Femur (tissue), 1 donor: ENCODE measurements at regions not wholly inside any gene's neighbourhood (a gene's known extent, or its start where the extent isn't known, plus 50 kb on each side); places are given as distances from the start of the nearest gene placed in this dataset.
"Not testable (repeated sequence)": the region's sequence is repeated elsewhere in the genome, so short reads cannot be mapped to it uniquely, and the experiment has no call there.

Source experiments
- DNase-seq: peaks from one replicate; pipeline ENCODE4 v3.0.0-alpha.2; 2017

DNA sequence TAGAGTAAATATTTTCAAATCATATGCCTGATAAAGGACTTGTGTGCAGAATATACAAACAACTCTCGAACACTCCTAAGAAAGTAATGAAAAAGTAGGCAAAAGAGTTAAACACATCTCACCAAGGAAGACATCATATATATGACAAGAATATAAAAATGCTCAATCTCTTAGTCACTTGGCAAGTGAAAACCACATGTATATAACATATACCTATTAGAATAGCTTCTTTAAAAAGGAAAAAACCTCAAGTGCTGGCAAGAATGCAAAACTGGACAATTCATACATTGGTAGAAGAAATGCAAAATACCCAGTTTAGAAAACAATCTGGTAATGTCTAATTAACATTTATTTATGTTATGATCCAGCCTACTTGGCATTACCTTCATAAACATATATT, 146.6 kb upstream of the DGKB start:
- DNase-seq = no peak

DNA sequence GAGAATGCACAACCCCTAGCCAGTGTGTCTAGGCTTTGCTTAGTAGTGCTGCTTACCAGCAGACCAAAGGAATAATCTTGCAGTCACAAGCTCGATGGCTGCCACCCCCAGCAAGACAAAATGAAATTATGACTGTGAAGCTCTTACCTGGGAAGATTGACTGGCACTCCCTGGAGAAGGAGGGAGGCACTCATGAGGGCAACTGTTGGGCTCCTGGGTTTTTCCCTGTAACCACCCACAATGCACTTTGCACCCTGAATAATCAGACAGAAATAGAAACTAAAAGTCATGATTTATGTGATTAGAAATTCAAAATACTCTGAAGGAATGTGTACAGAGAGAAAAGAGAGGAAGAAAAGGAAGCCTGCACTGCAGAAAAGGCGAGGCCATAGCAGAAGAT, 144.3 kb upstream of the DGKB start:
- DNase-seq = no peak

DNA sequence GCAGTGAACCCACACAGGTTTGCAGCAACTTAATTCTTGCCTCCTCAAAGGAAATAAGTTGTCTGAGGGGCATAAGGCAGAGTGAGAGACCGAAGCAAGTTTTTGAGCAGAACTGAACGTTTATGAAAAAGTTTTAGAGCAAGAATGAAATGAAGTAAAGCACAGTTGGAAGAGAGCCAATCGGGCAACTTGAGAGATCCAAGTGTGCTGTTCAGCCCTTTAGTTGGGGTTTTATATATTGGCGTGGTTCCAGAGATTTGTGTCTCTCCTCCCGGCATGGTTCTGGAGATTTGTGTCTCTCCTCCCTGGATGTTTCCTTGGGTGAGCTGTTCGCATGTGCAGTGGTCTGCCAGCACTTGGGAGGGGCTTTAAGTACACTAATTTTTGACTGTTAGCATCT, 141.4 kb upstream of the DGKB start:
- DNase-seq = no peak

DNA sequence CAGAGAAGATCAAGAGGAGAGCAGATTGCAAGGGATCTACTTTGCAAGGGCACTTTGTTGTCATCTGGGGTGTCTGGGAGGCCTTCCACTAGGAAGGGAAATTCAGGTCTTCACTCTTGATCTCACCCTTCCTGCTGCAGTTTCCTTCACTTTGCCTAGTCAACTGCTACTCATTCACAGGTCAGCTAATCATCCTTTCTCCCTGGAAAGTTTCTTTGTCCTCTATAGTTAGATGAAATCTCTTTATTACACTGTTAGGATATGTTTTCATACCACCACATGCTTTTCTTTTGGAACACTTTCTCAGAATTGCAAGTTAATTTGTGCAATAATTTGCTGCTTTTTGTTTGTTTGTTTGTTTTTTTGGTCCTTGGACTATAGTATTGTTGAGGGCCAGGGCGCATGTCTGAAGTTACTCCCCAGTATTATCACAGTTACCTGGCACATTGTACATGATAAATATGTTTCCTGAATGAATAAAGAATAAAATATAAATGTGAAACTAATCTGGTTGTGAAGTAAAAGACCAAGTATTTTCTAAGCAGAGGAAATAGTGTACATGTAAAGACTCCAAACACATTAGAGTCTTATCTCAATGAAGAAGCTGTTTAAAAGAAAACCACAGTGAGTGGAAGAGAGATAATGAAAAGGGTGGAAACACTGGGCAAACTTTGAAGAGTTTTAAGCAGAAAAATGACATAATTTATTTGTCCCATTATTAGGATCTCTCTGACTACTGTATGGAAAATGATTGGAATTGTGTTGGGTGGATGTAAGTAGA, 139.9 kb upstream of the DGKB start:
- DNase-seq = no peak

DNA sequence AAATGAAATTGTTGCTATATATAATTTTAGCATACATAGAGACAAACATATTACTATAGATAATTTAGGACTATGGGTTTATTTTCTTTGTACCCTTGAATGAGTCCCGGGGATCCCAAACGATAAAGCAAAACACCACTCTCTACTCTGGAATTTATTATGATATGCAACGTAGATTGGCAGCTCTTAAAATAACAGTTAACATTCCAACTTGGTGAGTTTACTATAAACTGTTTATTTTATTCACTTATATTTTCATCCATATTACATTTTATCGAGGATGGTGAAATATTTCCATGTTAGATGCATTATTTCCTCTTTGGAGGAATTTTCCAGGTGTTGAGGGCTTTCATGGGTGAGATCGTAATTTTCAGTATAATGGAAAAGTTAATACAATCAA, 138.7 kb upstream of the DGKB start:
- no peak for DNase-seq

DNA sequence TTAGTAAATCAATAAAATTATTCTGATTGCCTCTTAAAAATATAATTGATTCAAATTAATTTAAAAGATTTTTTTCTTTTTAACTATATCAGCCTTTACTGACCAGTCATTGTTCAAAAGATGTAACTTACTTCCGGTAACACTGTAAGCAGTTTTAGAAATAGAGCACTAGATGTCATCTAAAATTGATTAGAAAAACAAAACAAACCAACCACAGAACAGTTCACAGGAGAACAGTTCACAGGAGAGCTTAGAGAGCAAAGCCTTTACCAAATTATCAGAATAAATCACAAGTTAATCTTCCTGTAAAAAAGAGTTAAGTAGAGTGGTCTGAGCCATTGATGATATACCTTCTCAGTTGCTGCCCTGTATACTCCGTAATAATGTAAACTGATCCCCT, 133.3 kb upstream of the DGKB start:
- no peak for DNase-seq

DNA sequence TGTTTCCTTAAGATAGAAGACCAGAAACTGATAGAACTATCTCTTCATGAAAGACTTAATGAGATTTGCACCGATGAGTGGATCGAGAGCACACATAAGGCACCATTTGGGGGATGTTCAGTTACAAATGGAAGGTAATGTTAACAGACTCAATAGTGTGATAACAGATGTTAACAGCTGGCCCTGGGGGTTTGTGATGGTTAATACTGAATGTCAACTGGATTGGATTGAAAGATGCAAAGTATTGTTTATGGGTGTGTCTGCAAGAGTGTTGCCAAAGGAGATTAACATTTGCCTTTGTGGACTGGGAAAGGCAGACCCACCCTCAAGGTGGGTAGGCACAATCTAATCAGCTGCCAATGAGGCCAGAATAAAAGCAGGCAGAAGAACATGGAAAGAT, 130.5 kb upstream of the DGKB start:
- no peak for DNase-seq

DNA sequence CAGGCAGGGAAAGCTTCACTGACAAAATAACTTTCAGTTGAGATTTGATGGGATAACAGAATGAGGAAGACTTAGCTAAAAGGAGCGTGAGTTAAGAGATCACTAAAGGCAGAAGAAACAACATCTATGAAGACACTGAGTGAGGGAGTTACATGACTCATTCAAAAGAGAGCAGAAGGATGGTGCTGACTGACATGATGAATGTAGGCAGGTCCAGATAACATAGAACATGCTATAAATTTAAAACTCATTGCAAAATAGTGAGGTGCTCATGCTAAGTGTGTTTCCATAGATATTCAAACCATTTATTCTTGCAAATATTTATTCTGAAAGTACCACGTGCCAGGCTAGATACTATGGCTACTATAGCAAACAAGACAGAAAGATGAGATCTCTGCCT, 116.4 kb upstream of the DGKB start:
- DNase-seq = no peak

DNA sequence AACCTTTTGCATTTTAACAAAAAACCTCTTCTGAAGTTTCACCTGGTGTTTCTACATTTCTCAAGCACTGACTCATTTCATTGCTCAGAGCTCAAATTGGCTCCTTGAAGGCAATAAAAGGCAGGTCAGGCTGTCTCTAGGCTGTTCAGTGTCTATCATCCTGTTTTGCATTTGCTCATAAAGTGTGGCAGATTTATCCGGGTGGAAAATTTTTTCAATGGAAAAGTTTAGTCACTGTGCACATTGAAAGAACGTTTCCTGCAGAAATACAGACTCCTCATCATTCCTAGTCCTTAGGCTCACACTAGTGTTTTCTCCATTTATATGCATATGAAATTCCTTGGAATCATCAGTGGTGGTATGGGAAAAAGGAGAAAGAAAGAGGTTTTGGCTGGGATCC, 114.2 kb upstream of the DGKB start:
- DNase-seq = no peak

DNA sequence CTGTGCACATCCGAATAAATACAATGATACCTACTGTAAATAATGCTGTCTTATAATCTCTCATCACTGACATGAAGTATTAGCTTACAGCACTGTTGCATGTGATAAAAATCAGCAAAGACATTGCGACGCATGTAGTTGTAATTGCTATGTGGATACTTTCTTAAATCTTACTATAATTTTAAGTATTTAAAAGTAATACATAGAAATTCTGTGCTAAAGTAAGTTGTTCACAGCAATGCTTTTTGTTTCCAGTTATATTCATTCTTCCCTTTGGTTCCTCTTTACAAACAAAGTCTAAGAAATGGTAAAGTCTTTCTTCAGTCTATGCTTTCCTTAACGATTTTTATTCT, 113.7 kb upstream of the DGKB start:
- DNase-seq = no peak

DNA sequence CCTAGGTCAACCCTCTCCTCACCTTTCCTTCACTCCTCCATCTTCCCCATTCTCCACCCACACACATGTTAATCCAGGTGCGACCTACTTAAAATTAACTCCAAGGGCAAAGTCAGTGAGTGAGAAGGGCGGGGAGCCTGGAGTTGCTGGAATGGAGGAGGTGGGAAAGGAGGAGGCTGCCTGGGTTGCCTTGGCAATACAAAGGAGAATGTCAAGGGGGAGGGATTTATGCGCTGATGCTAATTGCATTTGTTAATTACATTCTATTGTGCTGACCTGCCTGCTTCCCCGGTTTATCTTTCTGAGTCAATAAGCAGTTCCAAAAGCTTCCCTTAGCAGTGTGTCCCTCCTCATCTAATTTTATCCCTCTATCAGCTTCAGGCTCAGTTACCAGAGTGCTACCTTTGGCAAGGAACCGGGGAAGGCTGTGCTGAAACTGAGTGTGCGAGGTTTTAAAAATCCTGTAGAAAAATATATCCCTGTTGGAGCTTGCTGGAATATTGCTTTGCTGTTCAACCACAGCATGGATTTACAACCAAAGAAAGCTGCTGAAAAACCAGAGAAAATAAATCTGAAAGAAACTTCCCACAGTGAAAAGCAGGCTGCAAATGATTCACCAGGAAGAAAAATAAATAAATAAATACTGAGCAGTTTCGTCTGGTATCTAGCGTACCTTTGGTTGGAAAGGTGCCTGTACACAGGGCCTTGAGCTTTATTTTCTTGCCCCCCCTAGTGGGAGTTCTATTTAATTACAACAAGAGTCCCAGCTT, 113.2 kb upstream of the DGKB start:
- peak; percentile 46 for DNase-seq

DNA sequence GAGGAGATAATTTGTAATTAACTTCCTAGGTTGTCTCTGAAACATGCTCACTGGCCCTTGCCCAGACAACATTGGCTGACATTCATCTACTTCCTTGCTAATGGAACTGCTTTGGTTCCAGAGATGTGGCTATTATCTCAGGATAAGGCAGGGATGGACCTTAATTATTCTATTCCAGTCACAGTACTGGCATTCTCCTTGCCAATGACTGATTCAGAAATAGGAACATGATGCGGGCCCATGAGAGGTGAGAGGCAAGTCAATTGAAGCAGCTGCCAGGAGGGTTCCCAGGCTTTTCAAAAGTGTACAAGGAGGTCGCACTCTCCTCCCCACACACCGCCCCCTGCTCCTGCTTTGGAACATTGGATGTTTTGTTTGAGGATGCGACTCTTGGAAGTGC, 109.6 kb upstream of the DGKB start:
- DNase-seq = no peak

DNA sequence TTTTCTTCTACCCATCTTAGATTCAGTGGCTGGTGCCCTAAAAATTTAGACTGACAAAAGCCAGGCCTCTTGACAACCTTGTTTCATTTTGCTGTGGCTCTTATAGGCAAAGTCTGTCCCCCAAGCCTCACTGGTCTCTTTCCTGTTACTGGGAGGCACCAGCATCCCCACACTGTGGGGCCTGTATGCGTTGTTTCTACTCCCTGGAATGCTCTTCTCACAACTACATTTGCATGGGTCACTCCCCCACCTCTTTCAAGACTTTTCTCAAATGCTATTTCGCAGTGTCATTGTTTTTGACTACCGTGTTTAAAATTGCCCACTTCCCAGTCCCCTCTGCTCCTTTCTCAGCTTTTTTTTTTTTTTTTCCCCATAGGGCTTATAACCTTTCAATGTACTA, 108.7 kb upstream of the DGKB start:
- no peak for DNase-seq

DNA sequence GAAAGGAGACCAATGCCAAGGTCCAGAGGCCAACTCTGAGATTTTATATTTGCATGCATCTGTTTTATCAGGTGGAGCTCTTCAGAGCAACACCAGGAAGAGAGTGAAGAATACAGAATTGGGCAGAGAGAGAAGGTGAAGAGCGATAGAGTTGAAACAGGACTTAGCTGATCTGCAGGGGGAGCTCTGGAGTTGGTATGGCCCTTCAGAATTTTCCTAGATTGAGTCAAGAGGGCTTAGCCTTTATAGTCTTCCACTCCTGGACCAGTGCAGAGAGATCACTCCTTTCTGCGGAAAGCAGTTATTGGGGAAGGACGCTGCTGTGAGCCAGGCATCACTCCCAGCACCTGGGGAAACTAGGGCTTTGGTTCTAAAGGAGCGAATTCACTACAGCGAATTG, 105.0 kb upstream of the DGKB start:
- DNase-seq = no peak

DNA sequence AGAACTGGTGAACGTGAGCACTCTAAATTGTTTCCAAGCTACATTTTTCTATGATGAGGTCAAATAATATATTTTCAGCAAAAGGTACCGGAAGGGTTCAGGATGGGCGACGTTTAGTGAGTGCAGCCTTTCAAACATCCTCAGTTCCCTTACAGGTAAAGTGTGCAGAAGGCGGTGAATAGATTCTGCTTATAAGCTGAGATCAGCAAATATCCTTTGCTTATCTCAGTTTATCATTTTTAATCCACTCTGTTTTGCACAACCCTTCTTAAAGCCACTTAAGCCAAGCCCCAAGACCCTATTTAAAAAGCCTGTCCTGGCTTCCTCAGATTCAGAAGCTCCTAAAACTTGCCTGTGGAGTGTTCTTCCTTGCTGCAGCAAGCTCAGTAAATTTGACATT, 103.1 kb upstream of the DGKB start:
- DNase-seq = no peak

DNA sequence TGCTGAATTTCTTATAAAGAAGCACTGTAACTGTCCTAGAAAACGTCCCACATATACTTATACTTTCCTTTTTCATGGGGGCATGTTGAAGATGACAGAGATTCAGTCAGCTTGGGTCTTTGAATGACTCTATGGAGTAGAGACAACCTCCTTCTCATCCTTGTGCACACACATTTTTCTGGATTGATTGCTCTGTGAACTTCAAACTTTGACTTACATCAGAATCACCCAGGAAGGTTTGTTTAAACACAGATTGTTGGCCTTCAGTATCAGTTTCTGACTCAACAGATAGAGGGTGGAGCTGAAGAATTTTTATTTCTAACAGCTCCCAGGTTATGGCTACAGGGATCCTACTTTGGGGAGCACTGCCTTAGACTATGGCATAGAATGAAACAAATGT, 97.6 kb upstream of the DGKB start:
- no peak for DNase-seq

DNA sequence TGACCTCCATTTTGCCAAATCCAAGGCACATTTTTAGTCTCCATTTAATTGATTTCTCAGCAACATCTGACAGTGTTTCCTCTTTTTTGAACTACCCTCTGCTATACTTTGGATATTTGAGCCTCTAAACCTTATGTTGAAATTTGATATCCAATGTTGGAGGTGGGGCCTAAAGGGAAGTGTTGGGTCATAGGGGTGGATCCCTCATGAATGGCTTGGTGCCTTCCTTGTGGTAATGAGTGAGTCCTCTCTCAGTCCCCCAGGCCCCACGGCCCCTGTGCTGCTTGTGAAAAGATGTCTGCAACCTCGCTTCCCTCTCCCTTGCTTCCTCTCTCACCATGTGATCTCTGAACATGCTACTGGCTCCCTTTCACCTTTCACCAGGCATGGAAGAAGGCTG, 96.8 kb upstream of the DGKB start:
- no peak for DNase-seq

DNA sequence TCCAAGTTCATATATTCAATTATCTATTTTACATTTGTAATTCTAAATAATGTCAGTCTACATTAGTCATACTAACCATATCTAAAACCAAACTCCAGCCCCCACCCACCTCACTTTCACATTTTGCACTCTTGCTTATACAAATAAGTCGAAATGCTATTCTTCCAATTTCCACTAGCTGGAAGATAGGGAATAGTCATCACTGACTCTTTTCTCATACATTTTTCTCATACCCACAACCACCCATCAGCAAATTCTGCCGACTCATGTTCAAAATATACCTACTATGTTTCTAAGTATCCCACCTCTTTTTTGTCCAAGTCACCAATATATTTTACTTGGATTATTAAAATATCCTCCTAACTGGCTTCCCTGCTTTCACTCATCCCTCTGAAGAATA, 93.2 kb upstream of the DGKB start:
- no peak for DNase-seq

DNA sequence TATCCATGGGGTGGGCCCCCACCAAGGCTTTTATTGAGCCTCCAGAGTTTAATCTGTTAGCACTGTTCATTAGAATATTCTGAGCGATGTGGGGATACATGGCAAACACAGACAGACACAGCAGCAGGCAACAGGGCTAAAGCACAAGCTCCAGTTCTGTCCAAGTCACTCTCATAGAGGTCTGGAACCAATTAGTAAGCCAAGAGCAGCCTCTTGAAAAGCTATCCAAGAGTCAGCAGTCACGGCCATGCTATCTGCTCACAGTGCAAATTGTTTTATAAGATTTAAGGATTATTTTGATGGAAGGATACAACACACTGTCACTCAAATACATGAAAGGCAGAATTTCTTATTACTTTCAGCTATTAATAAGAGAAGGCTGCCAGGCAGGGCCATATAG, 86.4 kb upstream of the DGKB start:
- peak; percentile 24 for DNase-seq

DNA sequence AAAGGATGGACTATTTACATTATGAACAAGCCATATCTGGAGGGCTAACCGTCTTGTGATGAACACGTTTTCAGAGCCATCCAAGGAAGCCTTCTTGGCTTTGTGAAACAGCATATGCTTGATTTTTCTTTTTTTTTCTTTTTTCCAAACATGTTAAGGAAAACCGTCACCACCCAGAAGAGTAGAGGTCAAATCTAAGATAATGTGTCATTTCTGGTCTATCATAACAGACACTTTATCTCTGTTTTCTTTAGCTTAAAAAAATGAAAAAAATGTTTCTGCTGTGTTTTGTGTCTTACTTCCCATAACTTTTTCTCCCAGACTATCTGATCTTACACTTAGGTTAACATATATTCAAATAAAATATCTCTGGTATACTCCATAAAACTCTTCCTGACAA, 76.1 kb upstream of the DGKB start:
- no peak for DNase-seq

DNA sequence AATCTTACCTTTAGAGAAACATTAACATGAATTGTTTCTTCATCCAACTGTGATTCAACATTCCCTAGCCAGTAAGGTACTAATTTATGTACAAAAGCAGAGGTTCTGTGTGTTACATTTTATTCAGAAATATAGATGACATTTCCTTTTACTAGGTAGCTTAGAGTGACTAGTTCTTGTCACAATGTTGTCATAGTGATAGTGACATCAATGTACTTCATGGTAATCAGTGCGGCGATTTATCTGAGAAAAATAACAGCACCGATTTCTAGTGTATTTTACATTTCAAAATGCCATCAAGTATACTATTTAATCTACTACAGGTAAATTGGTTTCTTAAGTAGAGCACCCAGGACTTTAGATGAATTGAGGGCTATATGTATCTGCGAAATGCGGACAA, 72.1 kb upstream of the DGKB start:
- no peak for DNase-seq

DNA sequence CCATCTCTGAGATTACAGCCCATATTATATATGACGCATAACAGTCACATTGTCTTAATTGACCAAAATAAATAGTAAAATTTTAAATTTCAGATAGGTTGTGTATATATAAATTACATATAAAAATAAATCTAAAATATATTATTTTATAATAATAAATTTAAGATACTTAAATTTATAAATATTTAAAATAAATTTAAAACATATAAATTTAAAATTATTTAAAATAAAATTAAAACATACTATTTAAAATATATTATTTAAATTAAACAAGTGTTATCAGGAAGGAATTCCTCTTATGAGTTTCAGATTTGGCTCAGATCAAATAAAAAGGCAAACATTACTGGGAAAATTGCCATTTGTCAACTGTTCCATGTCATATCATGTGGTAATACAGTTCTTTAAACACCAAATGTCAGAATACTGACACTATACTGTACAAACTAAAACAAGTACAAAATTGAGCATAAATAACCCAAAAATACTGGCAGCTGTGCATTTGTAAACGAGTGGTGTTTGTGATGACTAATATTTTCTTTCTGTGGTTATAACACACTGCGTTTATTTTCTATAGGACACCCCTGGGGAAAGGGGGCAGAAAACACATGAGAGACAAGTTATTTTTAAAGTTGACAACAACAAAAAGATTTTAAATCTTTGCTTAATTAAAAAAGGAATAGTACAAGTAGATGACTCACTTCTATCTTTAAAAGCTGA, 71.3 kb upstream of the DGKB start:
- DNase-seq = no peak

DNA sequence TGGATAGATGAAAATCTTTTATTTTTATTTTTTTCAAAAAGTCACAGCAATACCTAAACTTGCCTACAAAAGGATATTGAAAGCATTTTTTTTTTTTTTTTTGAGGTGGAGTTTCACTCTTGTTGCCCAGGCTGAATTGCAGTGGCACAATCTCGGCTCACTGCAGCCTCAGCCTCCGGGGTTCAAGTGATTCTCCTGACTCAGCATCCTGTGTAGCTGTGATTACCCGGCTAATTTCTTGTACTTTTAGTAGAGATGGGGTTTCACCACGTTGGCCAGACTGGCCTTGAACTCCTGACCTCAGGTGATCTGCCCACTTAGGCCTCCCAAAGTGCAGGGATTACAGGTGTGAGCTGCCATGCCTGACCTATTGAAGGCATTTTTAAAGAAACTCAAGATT, 69.1 kb upstream of the DGKB start:
- DNase-seq = not testable (repeated sequence)

DNA sequence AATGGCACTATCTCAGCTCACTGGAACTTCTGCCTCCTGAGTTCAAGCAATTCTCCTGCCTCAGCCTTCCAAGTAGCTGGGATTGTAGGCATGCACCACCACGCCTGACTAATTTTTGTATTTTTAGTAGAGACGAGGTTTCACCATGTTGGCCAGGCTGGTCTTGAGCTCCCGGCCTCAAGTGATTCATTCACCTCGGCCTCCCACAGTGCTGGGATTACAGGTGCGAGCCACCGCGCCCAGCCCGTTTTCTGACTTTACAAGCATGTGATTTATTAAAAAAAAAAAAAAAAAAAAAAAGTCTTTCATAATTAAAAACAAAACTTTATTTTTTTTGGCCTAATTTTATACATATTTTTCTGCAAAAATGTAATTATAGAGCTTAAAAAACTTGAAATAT, 64.8 kb upstream of the DGKB start:
- not testable (repeated sequence) for DNase-seq
